SKM-1 treated with dmso at 0.1 percent for 144 hours (cell line): ENCODE measurements at regions not wholly inside any gene's neighbourhood (a gene's known extent, or its start where the extent isn't known, plus 50 kb on each side); places are given as distances from the start of the nearest gene placed in this dataset.
"Not testable (repeated sequence)": the region's sequence is repeated elsewhere in the genome, so short reads cannot be mapped to it uniquely, and the experiment has no call there.

Source experiments
- DNase-seq: peaks from one replicate; lab custom pipeline; 2025; ENCODE audit not compliant: unreplicated experiment; lab: John Stamatoyannopoulos, UW

DNA sequence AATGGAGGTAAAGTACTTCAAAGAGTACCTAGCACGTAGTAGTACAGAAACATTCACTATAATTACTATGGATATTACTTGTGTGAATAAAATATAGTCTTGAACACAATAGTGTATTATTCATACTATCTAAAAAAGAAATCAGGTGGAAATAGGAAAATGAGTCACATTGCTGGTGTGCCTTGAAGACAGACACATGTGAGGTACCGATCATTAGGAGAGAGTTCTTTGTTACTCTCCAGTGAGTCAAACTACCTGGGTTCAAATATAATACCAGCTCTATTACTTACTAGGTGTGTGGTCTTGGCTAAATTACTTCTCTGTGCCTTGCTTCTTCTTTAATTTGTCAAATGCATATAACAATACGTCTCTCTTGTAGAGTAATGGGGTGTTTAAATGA is 50.8 kb upstream of the BEND6 start:
- DNase-seq = no peak

DNA sequence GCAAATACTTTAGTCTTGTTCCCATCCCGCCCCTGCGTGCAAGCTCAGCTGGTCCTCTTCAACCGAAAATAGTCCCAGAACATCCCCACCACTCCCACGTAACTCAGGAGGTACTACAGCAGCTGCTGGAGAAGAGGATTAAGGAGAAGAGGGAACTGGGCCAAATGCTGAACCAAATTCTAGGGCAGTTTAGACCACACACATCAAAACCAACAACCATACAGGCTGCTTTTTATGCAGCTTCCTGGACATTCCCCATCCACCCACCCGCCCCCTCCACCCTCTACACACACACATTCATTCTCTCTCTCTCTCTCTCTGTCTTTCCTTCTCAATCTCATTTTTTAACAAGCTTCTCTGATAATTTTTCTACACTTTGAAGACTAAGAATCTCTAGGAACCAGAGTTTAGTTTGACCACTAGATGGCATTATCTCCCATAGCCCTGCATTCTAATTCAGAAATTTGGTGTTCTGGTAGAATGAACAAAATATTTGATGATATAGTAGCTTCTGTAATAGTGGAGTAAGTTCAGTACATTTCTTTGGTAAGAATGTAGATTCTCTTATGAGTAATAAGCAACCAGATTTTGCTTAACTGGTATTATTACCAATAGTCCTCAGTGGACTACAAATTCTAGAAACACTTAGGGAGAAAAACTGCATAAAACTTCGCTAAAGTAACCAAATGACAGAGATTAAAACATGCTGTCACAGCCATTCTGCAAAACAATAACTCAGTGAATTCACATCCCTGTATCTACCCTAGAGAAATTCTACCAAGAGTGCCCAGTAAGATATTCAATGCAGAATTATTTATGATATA is 52.1 kb upstream of the BEND6 start:
- peak; percentile 44 for DNase-seq

DNA sequence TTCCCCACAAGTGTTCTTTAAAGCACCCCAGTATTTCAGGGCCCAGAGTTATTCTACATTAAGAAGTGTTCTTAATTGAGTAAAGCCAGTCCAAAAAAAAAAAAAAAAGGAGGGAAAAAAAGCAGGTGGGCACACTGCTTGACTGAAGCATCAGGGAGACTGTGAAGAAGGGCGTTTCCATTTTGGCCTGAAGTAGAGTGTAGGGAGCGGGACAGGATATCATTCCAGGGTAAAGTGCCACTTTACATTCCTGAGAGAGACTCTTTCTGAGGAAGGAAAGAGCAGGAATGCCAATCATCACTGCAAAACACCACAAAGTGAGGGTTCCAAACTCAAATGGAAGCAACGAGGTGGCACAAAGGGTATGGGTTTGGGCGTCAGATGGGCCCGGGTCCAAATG is 54.1 kb upstream of the BEND6 start:
- no peak for DNase-seq

DNA sequence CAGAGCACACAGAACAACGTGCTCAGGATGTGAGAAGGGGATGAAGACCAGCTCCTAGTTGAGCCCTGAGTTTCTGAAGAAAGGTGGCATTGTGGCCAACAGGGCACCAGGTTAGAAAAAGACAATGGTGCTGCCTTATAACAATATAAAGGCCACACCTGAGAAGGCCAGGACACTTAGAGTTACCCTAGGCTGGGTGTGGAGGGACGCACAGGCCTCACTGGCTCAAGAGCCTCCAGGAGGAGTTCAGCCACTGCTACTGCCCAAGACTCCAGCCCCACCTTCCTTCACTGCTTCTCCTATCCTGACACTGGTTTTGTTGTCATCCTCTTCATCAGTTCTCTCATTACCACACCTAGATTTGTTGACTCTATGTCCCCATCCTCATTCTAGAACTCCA is 55.2 kb upstream of the BEND6 start:
- DNase-seq = no peak

DNA sequence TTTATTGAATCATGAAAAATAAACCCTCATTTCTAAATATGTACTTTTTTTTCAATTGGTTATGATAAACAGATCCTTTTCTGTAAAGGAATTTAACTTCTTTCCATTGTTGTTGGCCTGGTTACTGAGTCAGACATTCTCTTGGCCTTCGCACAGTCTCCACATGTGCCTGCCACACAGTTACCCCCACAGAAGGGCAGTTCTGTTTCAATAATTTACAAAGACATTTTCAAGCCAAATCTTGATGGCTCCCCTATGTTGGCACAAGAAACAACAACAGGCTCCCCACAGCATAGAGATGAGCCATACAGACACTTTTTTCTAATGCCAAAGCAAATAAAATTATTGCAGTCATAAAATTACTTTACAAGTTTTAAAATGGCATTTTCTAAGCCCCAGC is 55.6 kb upstream of the BEND6 start:
- DNase-seq = no peak

DNA sequence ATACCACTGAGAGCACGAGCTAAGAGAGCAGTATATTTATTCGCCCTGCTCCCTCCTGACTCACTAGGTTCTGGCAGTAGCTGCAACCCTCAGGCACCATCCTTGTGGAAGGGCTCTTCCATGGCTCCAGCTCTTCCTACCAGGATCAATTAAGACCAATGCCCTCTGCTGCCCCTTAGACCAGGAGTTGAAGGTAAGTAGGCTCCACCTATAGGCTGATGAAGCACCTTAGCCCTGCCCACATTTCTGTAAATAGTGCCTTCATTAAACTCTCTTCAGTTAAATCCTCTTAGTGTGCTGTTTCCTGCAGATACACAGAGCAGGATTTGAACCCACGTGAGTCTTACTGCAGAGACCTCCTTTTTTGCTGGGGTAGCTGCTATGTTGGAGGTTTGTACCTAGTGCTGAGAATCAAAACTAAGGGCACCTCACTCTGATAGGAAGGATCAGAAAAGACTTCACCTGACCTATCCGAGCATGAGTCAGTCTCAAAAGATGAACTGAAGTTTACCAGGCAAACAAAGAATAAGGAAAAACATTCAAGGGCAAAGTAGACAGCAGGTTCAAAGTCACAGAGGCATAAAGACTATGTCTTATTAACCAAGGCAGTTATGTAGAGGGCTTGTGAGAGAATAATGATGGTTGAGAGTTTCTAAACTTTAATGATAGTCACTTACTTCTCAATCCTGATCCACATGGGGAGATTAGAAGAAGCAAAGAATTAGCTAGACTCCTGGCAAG is 56.9 kb upstream of the BEND6 start:
- DNase-seq = no peak

DNA sequence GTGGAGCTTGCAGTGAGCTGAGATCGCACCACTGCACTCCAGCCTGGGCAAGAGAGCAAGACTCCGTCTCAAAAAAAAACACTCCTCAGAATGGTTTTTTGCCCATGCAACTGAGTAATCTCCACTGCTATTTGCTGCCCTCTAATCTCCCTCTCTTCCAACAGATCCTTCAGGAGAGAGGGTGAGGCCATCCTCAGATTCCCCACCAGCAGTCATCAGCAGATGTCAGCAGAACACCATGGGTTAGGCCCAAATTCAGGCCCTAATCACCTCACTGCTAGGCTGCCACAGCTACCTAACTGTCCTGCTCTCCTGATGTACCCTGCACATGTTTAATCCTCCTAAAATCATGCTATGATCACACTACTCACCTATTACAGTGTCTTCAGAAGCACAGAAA is 63.2 kb upstream of the BEND6 start:
- no peak for DNase-seq

DNA sequence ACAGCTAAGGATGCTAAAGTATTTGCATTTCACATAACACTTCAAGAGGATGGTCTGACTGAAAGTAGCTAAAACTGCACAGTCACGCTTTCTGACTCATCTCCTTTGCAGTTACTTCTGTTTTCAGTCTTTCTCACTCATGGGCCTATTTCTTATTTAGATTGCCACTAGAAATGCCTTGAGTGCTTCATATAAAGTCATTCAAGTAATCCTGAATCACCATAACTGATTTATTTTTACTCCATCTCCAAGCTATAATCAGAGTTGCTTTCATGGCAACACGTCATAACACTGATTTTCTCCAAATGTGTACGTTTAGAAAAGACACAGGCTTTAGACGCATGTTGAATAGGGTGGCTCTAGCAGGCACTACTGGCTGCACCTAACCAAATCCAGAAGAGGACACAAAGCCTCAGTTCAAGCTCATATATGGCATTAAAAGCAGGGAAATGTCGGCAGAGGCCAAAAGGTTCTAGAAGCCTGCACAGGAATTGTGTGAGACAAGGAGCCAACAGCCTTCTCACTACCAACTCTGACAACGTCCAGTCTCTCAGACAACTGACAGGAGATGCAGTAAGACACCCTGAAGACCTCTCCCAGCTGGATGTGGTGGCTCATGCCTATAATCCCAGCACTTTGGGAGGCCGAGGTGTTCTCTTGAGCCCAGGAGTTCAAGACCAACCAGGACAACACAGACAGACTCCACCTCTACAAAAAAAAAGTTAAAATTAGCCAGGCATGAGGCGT is 64.1 kb upstream of the BEND6 start:
- DNase-seq = peak; percentile 48

DNA sequence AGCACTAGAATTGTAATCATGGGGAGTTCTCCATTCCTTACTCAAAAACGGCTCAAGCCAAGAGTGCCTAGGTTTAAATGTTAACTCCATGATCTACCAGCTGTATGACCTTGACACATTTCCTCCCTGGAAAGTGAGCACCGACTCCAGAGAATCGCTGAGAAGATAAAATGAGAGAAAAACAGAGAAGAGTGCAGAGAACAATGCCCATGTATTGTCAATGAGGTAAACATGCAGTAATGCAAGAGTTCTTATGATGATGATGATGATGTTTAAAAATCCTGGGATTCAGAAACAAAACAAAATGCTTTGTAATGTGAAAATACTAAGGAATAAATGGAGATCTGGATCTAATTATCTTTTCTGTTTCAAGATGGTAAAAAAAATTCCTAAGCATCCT is 64.8 kb upstream of the BEND6 start:
- DNase-seq = no peak

DNA sequence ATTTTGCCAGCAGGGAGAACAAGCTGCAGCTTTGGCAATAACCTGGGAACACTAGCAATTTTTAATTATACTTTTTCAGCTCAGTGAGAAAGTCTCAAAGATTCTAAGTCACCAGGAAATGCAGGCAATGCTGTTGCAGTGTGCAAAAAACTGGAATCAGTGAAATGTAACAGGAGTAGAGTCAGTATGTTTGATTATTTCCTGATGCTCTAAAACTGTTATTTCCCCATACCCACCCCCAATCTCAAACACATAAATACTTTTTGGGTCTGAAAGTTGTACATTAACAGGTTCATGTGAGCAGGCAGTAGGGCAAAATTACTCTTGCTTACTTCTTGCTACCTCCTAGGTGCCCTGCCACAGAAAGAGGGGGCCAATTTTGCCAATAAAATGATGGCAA is 65.4 kb upstream of the BEND6 start:
- DNase-seq = no peak

DNA sequence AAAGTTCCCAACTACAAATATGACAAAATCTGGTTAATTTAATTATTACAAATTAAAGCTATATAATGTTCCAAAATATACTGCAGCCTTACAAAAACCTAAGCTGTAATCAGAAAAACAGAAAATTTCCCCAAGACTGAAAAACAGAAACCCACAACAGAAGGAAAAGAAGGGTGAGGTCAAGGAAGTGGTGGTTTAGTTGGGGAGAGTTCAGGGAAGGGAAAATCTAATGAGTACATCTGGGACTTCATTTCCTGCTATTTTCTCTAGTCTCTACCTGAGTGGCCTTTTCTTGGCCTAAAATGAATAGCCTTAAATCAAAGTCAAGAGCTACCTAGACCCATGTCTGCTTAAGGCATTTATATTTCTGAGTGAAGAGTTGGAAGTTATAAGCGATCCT is 66.2 kb upstream of the BEND6 start:
- DNase-seq = no peak

DNA sequence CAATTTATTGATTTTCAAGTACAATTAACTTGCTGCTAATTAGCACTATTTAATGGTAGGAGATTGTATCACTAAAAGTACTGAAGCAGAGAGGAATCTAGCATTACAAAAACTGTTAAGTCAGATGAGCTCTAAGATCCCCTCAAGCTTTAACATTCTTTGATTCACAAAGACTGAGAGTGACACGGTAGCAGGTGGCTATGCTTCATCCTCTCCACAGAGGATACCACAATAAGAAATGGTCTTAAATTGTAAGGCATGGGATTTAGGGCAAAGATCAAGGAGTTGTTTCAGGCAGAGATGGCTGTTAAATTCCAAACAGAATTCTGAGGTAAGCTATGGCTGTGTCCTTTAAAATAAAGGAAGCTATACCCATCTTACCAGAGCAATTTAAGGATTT is 67.8 kb upstream of the BEND6 start:
- DNase-seq = no peak

DNA sequence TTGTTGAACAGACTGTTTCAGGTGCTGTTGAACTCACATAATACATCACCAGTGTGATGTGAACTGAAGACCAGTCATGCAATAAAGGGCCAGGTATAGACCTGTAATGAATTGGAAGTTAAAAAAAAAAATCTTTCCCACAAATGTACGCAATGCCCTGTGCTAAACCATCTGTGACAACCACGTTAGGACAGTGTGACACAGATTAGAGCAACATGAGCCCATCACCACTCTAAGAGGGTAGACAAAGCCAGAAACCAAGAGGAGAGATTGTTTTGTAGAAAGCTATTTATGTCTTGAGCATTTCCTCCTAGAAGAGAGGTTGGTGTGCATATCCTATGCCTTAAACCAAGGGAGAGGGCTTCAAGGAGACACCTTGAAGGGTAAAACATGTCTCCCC is 77.0 kb upstream of the BEND6 start:
- DNase-seq = no peak

DNA sequence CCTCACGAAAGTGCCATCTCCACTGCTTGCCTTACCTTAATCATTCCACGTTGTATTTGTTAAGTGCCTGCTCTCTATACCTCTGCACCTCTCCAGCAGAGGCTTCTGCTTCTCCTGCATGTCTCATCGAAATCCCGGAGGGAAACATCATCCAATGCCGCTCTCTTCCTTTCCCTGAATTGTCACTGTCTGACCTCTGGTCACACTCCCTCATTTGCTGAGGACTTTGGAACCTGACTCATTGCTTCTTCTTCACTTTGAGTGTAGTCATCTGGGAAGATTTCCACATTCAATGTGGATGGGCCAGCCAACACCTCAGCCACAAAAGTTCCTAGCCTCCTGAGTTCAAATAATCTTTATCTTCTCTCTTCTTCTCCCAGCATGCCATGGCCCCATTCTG is 78.9 kb upstream of the BEND6 start:
- DNase-seq = no peak

DNA sequence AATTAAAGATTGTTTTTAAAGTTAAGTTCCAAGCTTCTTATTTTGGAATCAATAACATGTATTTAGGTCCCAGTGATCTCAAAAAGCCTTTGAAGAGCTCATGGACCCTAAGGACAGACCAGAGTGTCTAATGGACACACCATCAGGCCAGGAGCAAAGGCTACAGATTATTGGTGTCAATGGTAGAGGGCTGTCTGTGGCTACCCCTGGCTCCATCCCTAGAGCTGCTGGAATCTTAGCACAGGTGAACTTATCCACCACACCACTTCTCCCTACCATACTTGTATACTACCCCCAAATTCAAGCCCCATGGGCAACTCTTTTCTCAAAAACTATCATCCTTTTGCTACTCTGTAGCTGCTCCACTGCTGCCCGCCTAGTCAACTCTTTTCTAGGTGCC is 79.4 kb upstream of the BEND6 start:
- no peak for DNase-seq

DNA sequence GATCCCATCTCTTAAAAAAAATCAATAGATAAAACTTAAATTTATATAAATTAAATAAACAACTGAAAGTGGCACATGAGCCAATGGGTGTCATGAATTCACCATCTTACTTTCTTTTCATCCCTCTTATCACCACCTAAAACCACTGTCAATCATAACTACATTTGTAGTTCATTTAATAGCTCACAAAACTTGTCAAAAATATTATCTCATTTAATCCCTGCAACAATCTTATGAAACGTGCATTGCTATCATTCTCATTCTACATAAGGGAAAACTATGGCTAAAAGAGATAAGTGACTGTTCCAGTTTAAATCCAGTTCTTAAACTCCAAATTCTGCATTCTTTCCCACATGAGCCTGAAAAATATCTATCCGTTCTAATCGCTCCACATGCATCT is 80.6 kb upstream of the BEND6 start:
- DNase-seq = no peak

DNA sequence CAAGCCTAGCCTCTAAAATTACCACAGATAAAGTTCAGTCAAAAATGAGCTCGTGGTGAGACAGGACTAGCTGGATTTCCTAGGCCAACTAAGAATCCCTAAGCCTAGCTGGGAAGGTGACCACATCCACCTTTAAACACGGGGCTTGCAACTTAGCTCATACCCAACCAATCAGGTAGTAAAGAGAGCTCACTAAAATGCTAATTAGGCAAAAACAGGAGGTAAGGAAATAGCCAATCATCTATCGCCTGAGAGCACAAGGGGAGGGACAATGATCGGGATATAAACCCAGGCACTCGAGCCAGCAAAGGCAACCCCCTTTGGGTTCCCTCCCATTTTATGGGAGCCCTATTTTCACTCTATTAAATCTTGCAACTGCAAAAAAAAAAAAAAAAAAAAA is 84.9 kb upstream of the BEND6 start:
- not testable (repeated sequence) for DNase-seq

DNA sequence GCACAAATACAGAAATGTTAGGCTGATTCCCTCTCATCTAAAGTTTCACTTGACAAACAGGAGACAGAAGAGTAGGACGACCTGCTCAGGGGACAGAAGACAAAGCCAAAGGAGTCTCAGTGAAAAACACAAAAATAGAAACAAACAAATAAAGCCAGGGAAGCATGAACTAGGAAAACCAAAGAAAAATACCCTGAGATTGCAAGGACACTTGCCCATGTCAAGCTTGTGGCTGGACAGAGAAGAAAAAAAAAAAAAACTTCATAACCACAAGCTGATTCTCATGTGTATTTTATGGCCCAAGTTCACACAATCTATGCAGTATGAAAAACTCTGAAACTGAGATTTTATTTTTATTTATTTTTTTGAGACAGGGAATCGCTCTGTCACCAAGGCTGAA is 85.6 kb upstream of the BEND6 start:
- no peak for DNase-seq

DNA sequence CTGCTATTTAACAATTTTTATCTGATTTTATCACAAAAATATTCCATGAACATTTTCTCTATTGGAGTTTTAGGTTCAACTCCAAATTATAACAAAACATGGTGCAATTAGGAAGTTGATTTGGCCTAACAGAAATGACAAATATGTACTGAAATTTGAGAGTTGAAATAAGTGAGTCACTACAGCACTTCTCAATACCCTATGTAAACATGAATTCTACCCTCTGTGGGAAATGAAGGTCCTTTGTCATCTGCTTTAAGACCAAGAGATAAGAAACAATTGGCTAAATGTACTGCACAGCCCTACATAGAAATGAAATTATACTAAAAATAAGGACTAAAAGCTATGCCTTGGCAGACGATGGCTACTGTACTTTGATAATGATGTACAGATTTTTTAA is 86.2 kb upstream of the BEND6 start:
- no peak for DNase-seq

DNA sequence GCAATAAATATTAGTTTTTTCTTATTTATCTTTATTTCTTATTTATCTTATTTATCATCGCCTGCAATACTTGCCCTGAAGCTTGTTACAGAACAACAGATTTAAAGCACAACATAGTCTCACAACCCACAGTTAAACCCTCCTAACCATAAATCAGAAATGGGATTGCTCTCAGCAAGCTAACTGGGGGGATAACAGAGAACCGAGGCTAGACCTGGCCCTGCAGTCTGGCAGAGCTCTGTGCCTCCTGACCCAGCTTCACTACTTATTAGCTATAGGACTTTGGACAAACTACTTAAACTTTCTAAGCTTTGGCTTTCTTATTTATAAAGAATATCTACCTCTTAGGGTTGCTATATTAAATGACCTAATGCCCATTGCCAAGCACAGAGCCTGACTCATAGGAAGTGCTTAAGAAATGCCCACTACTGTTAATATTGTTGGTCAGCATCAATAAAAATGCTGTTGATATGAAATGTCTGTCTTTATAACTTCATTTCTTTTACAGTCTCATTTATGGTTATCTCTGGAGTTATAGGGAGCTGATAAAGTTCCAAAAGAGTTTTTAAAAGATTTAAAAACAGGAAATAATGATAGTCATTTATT is 87.9 kb upstream of the BEND6 start:
- DNase-seq = no peak

DNA sequence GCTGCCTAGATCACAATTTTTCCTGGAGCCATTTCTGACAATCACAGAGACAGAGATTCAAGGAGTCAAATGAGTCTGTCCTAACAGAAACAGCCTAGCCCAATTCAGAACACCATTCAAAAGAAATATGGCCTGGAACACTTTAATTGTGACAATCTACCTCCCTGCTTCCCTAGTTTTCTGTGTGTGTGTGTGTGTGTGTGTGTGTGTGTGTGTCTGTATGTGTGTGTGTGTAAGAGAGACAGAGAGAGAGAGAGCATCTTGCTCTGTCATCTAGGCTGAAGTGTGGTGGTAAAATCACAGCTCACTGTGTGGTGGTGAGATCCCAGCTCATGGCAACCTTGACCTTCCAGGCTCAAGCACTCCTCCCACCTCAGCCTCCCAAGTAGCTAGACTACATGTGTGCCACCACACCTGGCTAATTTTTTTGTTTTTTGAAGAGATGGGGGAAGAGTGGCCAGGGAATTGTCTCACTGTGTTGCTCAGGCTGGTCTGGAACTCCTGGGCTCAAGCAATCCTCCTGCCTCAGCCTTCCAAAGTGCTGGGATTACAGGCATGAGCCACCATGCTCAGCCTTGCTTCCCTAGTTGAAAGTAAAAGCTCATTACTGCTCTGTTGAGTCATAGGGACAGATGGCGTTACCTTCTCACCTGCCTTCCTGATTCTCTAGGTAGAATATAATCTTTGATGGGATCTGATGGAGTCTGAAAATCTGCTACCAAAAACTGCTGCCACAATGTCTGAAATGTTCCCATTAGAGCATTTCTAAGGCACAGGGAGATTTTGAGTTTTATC is 89.6 kb upstream of the BEND6 start:
- DNase-seq = no peak
